ENCODE measurements at regions not wholly inside any gene's neighbourhood (a gene's known extent, or its start where the extent isn't known, plus 50 kb on each side); places are given as distances from the start of the nearest gene placed in this dataset.

DNA sequence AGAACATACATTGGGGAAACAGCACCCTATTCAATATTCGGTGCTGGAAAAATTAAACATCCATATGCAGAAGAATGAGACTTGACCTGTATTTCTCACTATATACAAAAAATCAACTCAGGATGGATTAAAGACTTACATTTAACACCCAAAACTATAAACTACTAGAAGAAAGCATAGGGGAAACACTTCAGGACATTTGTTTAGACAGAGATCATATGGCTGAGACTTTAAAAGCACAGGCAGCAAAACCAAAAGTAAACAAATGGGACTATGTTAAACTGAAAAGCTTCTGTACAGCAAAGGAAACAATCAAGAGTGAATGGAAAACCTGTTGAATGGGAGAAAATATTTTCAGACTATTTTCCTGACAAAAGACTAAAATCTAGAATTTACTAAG, 1694.1 kb upstream of the CELF4 start:
- Histone ChIP-seq H3K27me3 (no peaks in the 10 kb centered on the region), H3K4me3 (no peak overlapping the region), H3K4me1 (no peaks in the 10 kb centered on the region), H3K9me3 (no peaks in the 10 kb centered on the region), H3K36me3 (no peaks in the 10 kb centered on the region), H3K27ac (no peak overlapping the region)
- DNase-seq (ENCODE audit: low spot score in 2 of 2): no peak
- TF ChIP-seq CTCF (IDR thresholded peaks at IDR 0.05): no peak
- TF ChIP-seq POLR2AphosphoS5 (IDR thresholded peaks at IDR 0.05): no peak
- no peak for TF ChIP-seq POLR2A (IDR thresholded peaks at IDR 0.05)
- intact Hi-C loops (cut with DNase I; ENCODE audit: low total_unique reads): no loop called here

GRCh38 chr18:39244242-39244641, 1678.6 kb upstream of the CELF4 start:
- no peak for DNase-seq (ENCODE audit: low spot score in 2 of 2)
- TF ChIP-seq POLR2AphosphoS5 (IDR thresholded peaks at IDR 0.05) (no peak), POLR2A (IDR thresholded peaks at IDR 0.05) (no peak), CTCF (IDR thresholded peaks at IDR 0.05) (no peak)
- H3K9me3 ChIP-seq: no peaks in the 10 kb centered on the region
- intact Hi-C loops (cut with DNase I; ENCODE audit: low total_unique reads): no loop called here
- no peak overlapping the region for H3K4me3 ChIP-seq
- no peaks in the 10 kb centered on the region for H3K27me3 ChIP-seq
- no peaks in the 10 kb centered on the region for H3K36me3 ChIP-seq
- no peaks in the 10 kb centered on the region for H3K4me1 ChIP-seq
- no peak overlapping the region for H3K27ac ChIP-seq

DNA sequence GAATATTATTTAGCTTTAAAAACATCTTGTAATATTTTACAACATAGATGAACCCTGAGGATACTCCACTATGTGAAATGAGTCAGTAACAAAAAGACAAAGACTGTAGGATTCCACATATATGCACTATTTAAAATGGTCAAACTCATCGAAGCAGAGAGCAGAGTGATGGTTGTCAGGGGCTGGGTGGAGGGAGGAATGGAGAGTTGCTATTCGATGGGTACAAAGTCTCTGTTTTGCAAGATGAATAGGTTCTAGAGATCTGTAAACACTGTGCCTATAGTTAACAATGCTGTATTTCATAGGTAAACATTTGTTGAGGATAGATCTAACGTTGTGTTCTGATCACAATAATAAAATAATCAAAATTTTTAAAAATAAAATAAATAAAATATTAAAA, 1675.9 kb upstream of the CELF4 start:
- Histone ChIP-seq H3K4me3 (no peak overlapping the region), H3K36me3 (no peaks in the 10 kb centered on the region), H3K9me3 (no peaks in the 10 kb centered on the region), H3K27ac (no peak overlapping the region), H3K4me1 (no peaks in the 10 kb centered on the region), H3K27me3 (no peaks in the 10 kb centered on the region)
- no peak for DNase-seq (ENCODE audit: low spot score in 2 of 2)
- intact Hi-C loops (cut with DNase I; ENCODE audit: low total_unique reads): no loop called here
- TF ChIP-seq CTCF (IDR thresholded peaks at IDR 0.05) (no peak), POLR2A (IDR thresholded peaks at IDR 0.05) (no peak), POLR2AphosphoS5 (IDR thresholded peaks at IDR 0.05) (no peak)

- intact Hi-C loops (cut with DNase I; ENCODE audit: low total_unique reads): no loop called here
- Histone ChIP-seq H3K9me3 (no peaks in the 10 kb centered on the region), H3K4me3 (no peak overlapping the region), H3K36me3 (no peaks in the 10 kb centered on the region), H3K27ac (no peak overlapping the region), H3K4me1 (no peaks in the 10 kb centered on the region), H3K27me3 (no peaks in the 10 kb centered on the region)
- DNase-seq (ENCODE audit: low spot score in 2 of 2): no peak
- no peak for TF ChIP-seq POLR2A (IDR thresholded peaks at IDR 0.05)
- TF ChIP-seq CTCF (IDR thresholded peaks at IDR 0.05): no peak
- no peak for TF ChIP-seq POLR2AphosphoS5 (IDR thresholded peaks at IDR 0.05)
Measured at GRCh38 chr18:39238981-39239660, 1673.5 kb upstream of the CELF4 start.

DNA sequence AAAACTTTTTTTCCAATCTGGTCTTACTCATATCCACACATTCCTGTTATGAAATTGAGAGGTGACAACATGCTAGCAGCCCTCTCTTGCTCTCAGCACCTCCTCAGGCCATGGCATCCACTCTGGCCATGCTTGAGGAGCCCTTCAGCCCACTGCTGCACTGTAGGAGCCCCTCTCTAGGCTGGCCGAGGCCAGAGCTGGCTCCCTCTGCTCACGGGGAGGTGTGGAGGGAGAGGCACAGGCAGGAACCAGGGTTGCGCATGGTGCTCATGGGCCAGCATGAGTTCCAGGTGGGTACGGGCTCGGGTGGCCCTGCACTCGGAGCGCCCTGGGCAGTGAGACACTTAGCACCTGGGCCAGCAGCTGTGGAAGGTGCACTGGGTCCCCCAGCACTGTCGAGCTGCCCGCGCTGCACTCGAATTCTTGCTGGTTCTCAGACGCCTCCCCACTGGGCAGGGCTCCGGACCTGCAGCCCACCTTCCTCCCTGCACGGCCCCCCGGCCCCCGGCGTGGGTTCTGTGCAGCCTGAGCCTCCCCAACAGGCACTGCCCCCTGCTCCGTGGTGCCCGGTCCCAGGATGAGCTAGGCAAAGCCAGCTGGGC, 1669.6 kb upstream of the CELF4 start:
- H3K36me3 ChIP-seq: no peaks in the 10 kb centered on the region
- H3K4me1 ChIP-seq: no peaks in the 10 kb centered on the region
- no peak overlapping the region for H3K27ac ChIP-seq
- no peak for DNase-seq (ENCODE audit: low spot score in 2 of 2)
- no peaks in the 10 kb centered on the region for H3K27me3 ChIP-seq
- intact Hi-C loops (cut with DNase I; ENCODE audit: low total_unique reads): no loop called here
- no peaks in the 10 kb centered on the region for H3K9me3 ChIP-seq
- H3K4me3 ChIP-seq: no peak overlapping the region
- no peak for TF ChIP-seq POLR2A (IDR thresholded peaks at IDR 0.05)
- TF ChIP-seq POLR2AphosphoS5 (IDR thresholded peaks at IDR 0.05): no peak
- no peak for TF ChIP-seq CTCF (IDR thresholded peaks at IDR 0.05)
